WTC11 (cell line): ENCODE measurements at regions not wholly inside any gene's neighbourhood (a gene's known extent, or its start where the extent isn't known, plus 50 kb on each side); places are given as distances from the start of the nearest gene placed in this dataset.

ENCODE experiments used
- ELF4 ChIP-seq: sonication (generic); formaldehyde crosslinking; IDR thresholded peaks from 2 replicates; pipeline ENCODE4 v1.8.1; 2022; ENCODE audit warnings: low read depth, mild to moderate bottlenecking, moderate library complexity, missing genetic modification reagents
- FOXJ3 ChIP-seq: sonication (generic); formaldehyde crosslinking; IDR thresholded peaks from 2 replicates; pipeline ENCODE4 v1.9.0; 2021; ENCODE audit warnings: missing genetic modification reagents, mild to moderate bottlenecking, borderline replicate concordance
- FOXK1 ChIP-seq: sonication (generic); formaldehyde crosslinking; IDR thresholded peaks from 2 replicates; pipeline ENCODE4 v1.8.0; 2022; ENCODE audit warnings: mild to moderate bottlenecking, moderate library complexity, missing genetic modification reagents
- NFATC4 ChIP-seq: fragments of 250-450 bp; sonication (Bioruptor Pico); IDR thresholded peaks from 2 replicates; pipeline ENCODE4 v1.9.0; 2021; ENCODE audit warnings: mild to moderate bottlenecking
- TEAD4 ChIP-seq: sonication (generic); formaldehyde crosslinking; IDR thresholded peaks from 2 replicates; pipeline ENCODE4 v1.8.0; 2022; ENCODE audit warnings: mild to moderate bottlenecking, missing genetic modification reagents
- ZBTB21 ChIP-seq: sonication (generic); formaldehyde crosslinking; IDR thresholded peaks from 2 replicates; pipeline ENCODE4 v1.8.1; 2023; ENCODE audit warnings: mild to moderate bottlenecking, missing genetic modification reagents, borderline replicate concordance
- TF ChIP-seq, protein P1 (sequence below): fragments of 200-600 bp; IDR thresholded peaks from 2 replicates; pipeline ENCODE4 v1.8.0; 2022; ENCODE audit warnings: antibody characterized with exemption
- TF ChIP-seq, protein P2 (sequence below): sonication (generic); formaldehyde crosslinking; IDR thresholded peaks from 2 replicates; pipeline ENCODE4 v1.8.1; 2023; ENCODE audit warnings: mild to moderate bottlenecking, missing genetic modification reagents, moderate library complexity
- TF ChIP-seq, protein P3 (sequence below): sonication (generic); formaldehyde crosslinking; IDR thresholded peaks from 2 replicates; pipeline ENCODE4 v1.8.1; 2023; ENCODE audit warnings: mild to moderate bottlenecking, missing genetic modification reagents, borderline replicate concordance

- TF ChIP-seq FOXJ3 (CRISPR knock-in tag) (no peak), NFATC4 (no peak), FOXK1 (CRISPR knock-in tag) (no peak), ZBTB21 (CRISPR knock-in tag) (no peak), TEAD4 (CRISPR knock-in tag) (no peak), ELF4 (no peak)
- TF ChIP-seq, protein P1, sequence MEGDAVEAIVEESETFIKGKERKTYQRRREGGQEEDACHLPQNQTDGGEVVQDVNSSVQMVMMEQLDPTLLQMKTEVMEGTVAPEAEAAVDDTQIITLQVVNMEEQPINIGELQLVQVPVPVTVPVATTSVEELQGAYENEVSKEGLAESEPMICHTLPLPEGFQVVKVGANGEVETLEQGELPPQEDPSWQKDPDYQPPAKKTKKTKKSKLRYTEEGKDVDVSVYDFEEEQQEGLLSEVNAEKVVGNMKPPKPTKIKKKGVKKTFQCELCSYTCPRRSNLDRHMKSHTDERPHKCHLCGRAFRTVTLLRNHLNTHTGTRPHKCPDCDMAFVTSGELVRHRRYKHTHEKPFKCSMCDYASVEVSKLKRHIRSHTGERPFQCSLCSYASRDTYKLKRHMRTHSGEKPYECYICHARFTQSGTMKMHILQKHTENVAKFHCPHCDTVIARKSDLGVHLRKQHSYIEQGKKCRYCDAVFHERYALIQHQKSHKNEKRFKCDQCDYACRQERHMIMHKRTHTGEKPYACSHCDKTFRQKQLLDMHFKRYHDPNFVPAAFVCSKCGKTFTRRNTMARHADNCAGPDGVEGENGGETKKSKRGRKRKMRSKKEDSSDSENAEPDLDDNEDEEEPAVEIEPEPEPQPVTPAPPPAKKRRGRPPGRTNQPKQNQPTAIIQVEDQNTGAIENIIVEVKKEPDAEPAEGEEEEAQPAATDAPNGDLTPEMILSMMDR, result no peak
- TF ChIP-seq, protein P2, sequence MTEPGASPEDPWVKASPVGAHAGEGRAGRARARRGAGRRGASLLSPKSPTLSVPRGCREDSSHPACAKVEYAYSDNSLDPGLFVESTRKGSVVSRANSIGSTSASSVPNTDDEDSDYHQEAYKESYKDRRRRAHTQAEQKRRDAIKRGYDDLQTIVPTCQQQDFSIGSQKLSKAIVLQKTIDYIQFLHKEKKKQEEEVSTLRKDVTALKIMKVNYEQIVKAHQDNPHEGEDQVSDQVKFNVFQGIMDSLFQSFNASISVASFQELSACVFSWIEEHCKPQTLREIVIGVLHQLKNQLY (CRISPR knock-in tag), result no peak
- TF ChIP-seq, protein P3, sequence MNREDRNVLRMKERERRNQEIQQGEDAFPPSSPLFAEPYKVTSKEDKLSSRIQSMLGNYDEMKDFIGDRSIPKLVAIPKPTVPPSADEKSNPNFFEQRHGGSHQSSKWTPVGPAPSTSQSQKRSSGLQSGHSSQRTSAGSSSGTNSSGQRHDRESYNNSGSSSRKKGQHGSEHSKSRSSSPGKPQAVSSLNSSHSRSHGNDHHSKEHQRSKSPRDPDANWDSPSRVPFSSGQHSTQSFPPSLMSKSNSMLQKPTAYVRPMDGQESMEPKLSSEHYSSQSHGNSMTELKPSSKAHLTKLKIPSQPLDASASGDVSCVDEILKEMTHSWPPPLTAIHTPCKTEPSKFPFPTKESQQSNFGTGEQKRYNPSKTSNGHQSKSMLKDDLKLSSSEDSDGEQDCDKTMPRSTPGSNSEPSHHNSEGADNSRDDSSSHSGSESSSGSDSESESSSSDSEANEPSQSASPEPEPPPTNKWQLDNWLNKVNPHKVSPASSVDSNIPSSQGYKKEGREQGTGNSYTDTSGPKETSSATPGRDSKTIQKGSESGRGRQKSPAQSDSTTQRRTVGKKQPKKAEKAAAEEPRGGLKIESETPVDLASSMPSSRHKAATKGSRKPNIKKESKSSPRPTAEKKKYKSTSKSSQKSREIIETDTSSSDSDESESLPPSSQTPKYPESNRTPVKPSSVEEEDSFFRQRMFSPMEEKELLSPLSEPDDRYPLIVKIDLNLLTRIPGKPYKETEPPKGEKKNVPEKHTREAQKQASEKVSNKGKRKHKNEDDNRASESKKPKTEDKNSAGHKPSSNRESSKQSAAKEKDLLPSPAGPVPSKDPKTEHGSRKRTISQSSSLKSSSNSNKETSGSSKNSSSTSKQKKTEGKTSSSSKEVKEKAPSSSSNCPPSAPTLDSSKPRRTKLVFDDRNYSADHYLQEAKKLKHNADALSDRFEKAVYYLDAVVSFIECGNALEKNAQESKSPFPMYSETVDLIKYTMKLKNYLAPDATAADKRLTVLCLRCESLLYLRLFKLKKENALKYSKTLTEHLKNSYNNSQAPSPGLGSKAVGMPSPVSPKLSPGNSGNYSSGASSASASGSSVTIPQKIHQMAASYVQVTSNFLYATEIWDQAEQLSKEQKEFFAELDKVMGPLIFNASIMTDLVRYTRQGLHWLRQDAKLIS (CRISPR knock-in tag), result no peak
Measured at GRCh38 chr16:60821661-60822060, 1214.6 kb downstream of the CDH8 start.
